ENCODE measurements at regions not wholly inside any gene's neighbourhood (a gene's known extent, or its start where the extent isn't known, plus 50 kb on each side); places are given as distances from the start of the nearest gene placed in this dataset.

DNA sequence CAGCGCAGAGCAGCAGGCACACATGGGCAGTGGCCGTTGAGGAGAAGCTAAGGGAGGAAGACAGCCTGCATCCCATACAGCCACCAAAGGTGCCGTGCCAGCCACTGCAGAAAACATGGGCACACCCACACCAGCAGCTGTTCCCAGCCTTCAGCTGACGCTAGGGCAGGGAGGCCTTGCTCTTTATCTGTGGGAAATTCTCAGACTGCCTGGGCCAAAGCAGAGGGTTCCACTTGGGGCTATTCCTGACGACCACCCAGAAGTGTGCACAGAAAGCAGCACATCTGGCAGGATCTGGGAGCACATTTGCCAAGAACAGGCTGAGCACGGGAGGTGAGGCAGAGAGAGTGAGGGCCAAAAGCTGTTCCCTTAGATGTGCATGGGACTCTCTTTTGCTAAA, 101.3 kb upstream of the SOX11 start:
- intact Hi-C loops (cut with micrococcal nuclease) = no loop called here
- ATAC-seq (ENCODE audit: low read depth) = no peak
- Mint-ChIP-seq H3K36me3 (ENCODE audit: low read depth) (no peaks in the 10 kb centered on the region), H3K4me3 (no peak overlapping the region), H3K4me1 (no peaks in the 10 kb centered on the region), H3K27ac (no peak overlapping the region), H3K9me3 (no peaks in the 10 kb centered on the region), H3K27me3 (no peaks in the 10 kb centered on the region)
- ChIA-PET CTCF (no interaction called here), POLR2A (no interaction called here)
- TF ChIP-seq, protein P1, sequence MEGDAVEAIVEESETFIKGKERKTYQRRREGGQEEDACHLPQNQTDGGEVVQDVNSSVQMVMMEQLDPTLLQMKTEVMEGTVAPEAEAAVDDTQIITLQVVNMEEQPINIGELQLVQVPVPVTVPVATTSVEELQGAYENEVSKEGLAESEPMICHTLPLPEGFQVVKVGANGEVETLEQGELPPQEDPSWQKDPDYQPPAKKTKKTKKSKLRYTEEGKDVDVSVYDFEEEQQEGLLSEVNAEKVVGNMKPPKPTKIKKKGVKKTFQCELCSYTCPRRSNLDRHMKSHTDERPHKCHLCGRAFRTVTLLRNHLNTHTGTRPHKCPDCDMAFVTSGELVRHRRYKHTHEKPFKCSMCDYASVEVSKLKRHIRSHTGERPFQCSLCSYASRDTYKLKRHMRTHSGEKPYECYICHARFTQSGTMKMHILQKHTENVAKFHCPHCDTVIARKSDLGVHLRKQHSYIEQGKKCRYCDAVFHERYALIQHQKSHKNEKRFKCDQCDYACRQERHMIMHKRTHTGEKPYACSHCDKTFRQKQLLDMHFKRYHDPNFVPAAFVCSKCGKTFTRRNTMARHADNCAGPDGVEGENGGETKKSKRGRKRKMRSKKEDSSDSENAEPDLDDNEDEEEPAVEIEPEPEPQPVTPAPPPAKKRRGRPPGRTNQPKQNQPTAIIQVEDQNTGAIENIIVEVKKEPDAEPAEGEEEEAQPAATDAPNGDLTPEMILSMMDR (IDR thresholded peaks at IDR 0.05) = no peak
- no peak for DNase-seq

DNA sequence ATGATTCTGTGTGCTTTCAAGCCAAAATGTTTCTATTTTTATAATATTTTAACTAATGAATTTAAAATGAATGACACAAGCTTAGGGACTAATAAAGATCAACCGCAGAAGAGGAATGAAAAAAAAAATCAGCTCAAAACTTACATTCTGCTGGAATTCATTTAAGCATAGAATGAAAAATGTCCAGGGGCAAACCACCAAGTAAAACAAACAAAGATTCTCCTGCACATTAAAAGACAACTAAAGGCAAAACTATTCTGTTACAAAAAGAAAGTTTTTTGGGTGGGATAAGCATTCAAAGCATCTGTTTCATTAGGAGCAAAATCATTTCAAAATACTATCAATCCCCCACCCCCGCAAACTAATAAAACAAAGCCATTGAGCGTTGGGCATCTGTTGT, 99.3 kb upstream of the SOX11 start:
- no peak overlapping the region for H3K4me3 Mint-ChIP-seq
- ChIA-PET CTCF (no interaction called here), POLR2A (no interaction called here)
- ATAC-seq (ENCODE audit: low read depth) (no peak), DNase-seq (no peak)
- TF ChIP-seq, protein P1 (IDR thresholded peaks at IDR 0.05) = no peak
- no peaks in the 10 kb centered on the region for H3K9me3 Mint-ChIP-seq
- no peak overlapping the region for H3K27ac Mint-ChIP-seq
- H3K27me3 Mint-ChIP-seq = no peaks in the 10 kb centered on the region
- intact Hi-C loops (cut with micrococcal nuclease) = no loop called here
- H3K4me1 Mint-ChIP-seq = no peaks in the 10 kb centered on the region
- no peaks in the 10 kb centered on the region for H3K36me3 Mint-ChIP-seq (ENCODE audit: low read depth)

DNA sequence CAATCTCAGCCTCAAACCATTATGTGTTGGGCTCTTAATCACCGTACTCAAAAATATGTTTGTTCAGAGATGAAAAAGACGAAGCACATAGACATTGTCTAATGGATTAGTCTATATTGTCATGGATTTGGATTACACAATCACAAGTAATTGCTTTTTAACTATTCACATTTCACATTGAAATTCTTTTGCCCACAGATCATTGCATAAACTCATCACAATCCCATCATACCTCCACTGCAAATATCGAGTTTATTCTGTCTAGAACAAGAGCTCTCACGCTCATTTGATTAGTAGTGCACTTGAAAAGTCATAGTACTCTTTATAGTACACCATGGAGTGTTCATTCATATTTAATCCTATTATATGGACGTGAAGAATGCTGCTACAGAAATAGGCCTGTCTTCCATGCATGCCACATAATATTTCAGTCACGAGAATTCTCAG, 97.9 kb upstream of the SOX11 start:
- DNase-seq (no peak), ATAC-seq (ENCODE audit: low read depth) (no peak)
- no peaks in the 10 kb centered on the region for H3K36me3 Mint-ChIP-seq (ENCODE audit: low read depth)
- no peak overlapping the region for H3K4me3 Mint-ChIP-seq
- H3K27ac Mint-ChIP-seq = no peak overlapping the region
- POLR2A ChIA-PET = no interaction called here
- H3K27me3 Mint-ChIP-seq = no peaks in the 10 kb centered on the region
- TF ChIP-seq, protein P1 (IDR thresholded peaks at IDR 0.05) = no peak
- CTCF ChIA-PET = no interaction called here
- H3K9me3 Mint-ChIP-seq = no peaks in the 10 kb centered on the region
- intact Hi-C loops (cut with micrococcal nuclease) = no loop called here
- no peaks in the 10 kb centered on the region for H3K4me1 Mint-ChIP-seq

DNA sequence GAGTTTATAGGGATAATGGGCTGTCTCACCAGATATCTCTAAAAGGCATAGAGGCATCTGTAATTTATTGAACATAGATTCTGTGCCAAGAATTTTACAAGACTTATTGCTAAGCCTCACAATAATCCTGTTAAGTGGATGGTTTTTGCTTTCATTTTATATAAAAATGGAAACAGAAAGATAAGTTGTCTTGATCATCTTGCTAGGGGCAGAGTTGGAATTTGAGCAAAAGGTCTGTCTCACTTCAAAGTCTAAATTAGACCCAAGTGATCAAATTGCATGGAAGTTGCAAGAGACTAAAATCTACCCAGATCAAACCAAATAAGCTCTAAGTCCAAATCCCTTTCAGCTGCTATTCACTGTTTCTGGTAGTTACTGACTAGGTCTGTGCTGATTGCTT, 95.3 kb upstream of the SOX11 start:
- H3K27ac Mint-ChIP-seq = no peak overlapping the region
- no peak for DNase-seq
- H3K27me3 Mint-ChIP-seq = no peaks in the 10 kb centered on the region

DNA sequence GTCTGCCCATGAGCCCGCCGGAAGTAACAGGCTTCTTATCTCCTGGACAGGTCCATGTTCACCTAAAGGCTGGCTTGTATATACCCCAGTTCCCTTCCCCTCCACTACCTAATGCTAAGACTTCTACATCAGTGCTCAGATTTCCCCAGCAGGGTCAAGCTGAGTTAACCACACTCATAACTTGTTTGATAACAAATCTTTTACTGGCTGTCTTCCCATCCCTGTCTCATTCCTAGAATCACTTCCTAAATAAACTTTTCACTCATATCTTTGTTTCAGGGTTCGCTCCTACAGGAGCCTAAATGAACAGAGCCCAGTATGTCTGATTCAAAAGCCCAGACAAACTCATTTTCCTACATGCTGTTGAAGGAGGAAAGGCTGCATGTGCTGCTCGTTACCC, 94.0 kb upstream of the SOX11 start:
- no peaks in the 10 kb centered on the region for H3K4me1 Mint-ChIP-seq
- DNase-seq (no peak), ATAC-seq (ENCODE audit: low read depth) (no peak)
- no peaks in the 10 kb centered on the region for H3K36me3 Mint-ChIP-seq (ENCODE audit: low read depth)
- ChIA-PET POLR2A (no interaction called here), CTCF (no interaction called here)
- no peaks in the 10 kb centered on the region for H3K27me3 Mint-ChIP-seq
- no peak overlapping the region for H3K4me3 Mint-ChIP-seq
- no peak overlapping the region for H3K27ac Mint-ChIP-seq
- H3K9me3 Mint-ChIP-seq = no peaks in the 10 kb centered on the region
- intact Hi-C loops (cut with micrococcal nuclease) = no loop called here
- TF ChIP-seq, protein P1 (IDR thresholded peaks at IDR 0.05) = no peak

More for the DNA sequence above, 95.3 kb upstream of the SOX11 start:
- Mint-ChIP-seq H3K4me1 (no peaks in the 10 kb centered on the region), H3K36me3 (ENCODE audit: low read depth) (no peaks in the 10 kb centered on the region), H3K4me3 (no peak overlapping the region), H3K9me3 (no peaks in the 10 kb centered on the region)
- POLR2A ChIA-PET = no interaction called here
- no peak for ATAC-seq (ENCODE audit: low read depth)
- CTCF ChIA-PET = no interaction called here
- intact Hi-C loops (cut with micrococcal nuclease) = no loop called here
- TF ChIP-seq, protein P1 (IDR thresholded peaks at IDR 0.05) = no peak

Measured in activated B cell treated with CpG ODN at 0.5 μM for 24 hours (primary cell).